ENCODE measurements at regions not wholly inside any gene's neighbourhood (a gene's known extent, or its start where the extent isn't known, plus 50 kb on each side); places are given as distances from the start of the nearest gene placed in this dataset.
"Not testable (repeated sequence)": the region's sequence is repeated elsewhere in the genome, so short reads cannot be mapped to it uniquely, and the experiment has no call there.

GRCh38 chr14:55789406-55789805, 209.4 kb downstream of the KTN1 start:
- Histone ChIP-seq H3K79me2 (ENCODE audit: control insufficient read depth, insufficient read depth, low read length, poor library complexity) (no peaks in the 10 kb centered on the region), H3K4ac (ENCODE audit: low read depth, low read length) (no peak overlapping the region), H3K4me1 (ENCODE audit: control insufficient read depth in 1 of 2, insufficient read depth in 2 of 2, low read length in 2 of 2) (peaks cover 0 to 2% of the 10 kb centered on the region in 2 experiments), H3K4me3 (ENCODE audit: low read depth, low read length) (no peak overlapping the region), H2BK5ac (ENCODE audit: low read depth, low read length, poor library complexity) (no peak overlapping the region), H4K91ac (ENCODE audit: low read depth, low read length) (no peak overlapping the region), H3K9ac (ENCODE audit: low read length) (no peak overlapping the region), H3K4me2 (ENCODE audit: low read length) (no peak overlapping the region), H4K8ac (ENCODE audit: low read depth, low read length) (no peak overlapping the region), H3K9me3 (ENCODE audit: insufficient read depth, low read depth, low read length) (peaks cover 1% of the 10 kb centered on the region), H2BK12ac (ENCODE audit: low read length) (no peak overlapping the region), H3K14ac (ENCODE audit: low read length) (no peak overlapping the region), H2AK5ac (ENCODE audit: low read length) (no peak overlapping the region), H2BK120ac (ENCODE audit: insufficient read depth, low read length, poor library complexity) (no peak overlapping the region), H3K18ac (ENCODE audit: low read length) (no peak overlapping the region), H3K36me3 (ENCODE audit: control insufficient read depth in 1 of 2, insufficient read depth in 2 of 2, low read length in 2 of 2) (no peaks in the 10 kb centered on the region), H3K79me1 (ENCODE audit: low read length) (no peaks in the 10 kb centered on the region), H3K27ac (ENCODE audit: low read depth, low read length) (no peak overlapping the region), H3K23ac (ENCODE audit: low read length) (no peak overlapping the region), H4K12ac (ENCODE audit: low read depth, low read length) (no peak overlapping the region), H3K27me3 (ENCODE audit: insufficient read depth, low read length) (no peaks in the 10 kb centered on the region), H2AFZ (ENCODE audit: insufficient read depth, low read length, poor library complexity) (no peak overlapping the region)
- DNase-seq: no peak
- WGBS (ENCODE audit: extremely low coverage, insufficient coverage, insufficient read length): no CpG with 5 or more reads among the region's 2 CpGs

- H3K4ac ChIP-seq (ENCODE audit: low read depth, low read length): no peak overlapping the region
Observed at GRCh38 chr14:55794655-55795595, 214.9 kb downstream of the KTN1 start.

GRCh38 chr14:55796513-55796912, 216.5 kb downstream of the KTN1 start:
- not testable (repeated sequence) for H3K27ac ChIP-seq (ENCODE audit: low read depth, low read length); H3K4ac ChIP-seq (ENCODE audit: low read depth, low read length); H2BK120ac ChIP-seq (ENCODE audit: insufficient read depth, low read length, poor library complexity); DNase-seq; H2AK5ac ChIP-seq (ENCODE audit: low read length); H3K4me2 ChIP-seq (ENCODE audit: low read length); H3K27me3 ChIP-seq (ENCODE audit: insufficient read depth, low read length); H3K79me2 ChIP-seq (ENCODE audit: control insufficient read depth, insufficient read depth, low read length, poor library complexity); H3K79me1 ChIP-seq (ENCODE audit: low read length); H3K4me1 ChIP-seq (ENCODE audit: control insufficient read depth in 1 of 2, insufficient read depth in 2 of 2, low read length in 2 of 2); H3K9me3 ChIP-seq (ENCODE audit: insufficient read depth, low read depth, low read length); H2AFZ ChIP-seq (ENCODE audit: insufficient read depth, low read length, poor library complexity); H2BK12ac ChIP-seq (ENCODE audit: low read length); H3K4me3 ChIP-seq (ENCODE audit: low read depth, low read length); H4K91ac ChIP-seq (ENCODE audit: low read depth, low read length); H4K12ac ChIP-seq (ENCODE audit: low read depth, low read length); H3K14ac ChIP-seq (ENCODE audit: low read length); H4K8ac ChIP-seq (ENCODE audit: low read depth, low read length); H3K36me3 ChIP-seq (ENCODE audit: control insufficient read depth in 1 of 2, insufficient read depth in 2 of 2, low read length in 2 of 2); H3K23ac ChIP-seq (ENCODE audit: low read length); H3K18ac ChIP-seq (ENCODE audit: low read length); H3K9ac ChIP-seq (ENCODE audit: low read length); H2BK5ac ChIP-seq (ENCODE audit: low read depth, low read length, poor library complexity)
- WGBS (ENCODE audit: extremely low coverage, insufficient coverage, insufficient read length): no CpG with 5 or more reads among the region's 3 CpGs

More at GRCh38 chr14:55794655-55795595, 214.9 kb downstream of the KTN1 start:
- no peaks in the 10 kb centered on the region for H3K79me1 ChIP-seq (ENCODE audit: low read length)
- peaks cover 0 to 5% of the 10 kb centered on the region in 2 experiments for H3K4me1 ChIP-seq (ENCODE audit: control insufficient read depth in 1 of 2, insufficient read depth in 2 of 2, low read length in 2 of 2)
- no peaks in the 10 kb centered on the region for H3K79me2 ChIP-seq (ENCODE audit: control insufficient read depth, insufficient read depth, low read length, poor library complexity)
- H3K4me3 ChIP-seq (ENCODE audit: low read depth, low read length): no peak overlapping the region
- no peak overlapping the region for H4K8ac ChIP-seq (ENCODE audit: low read depth, low read length)
- no peak overlapping the region for H3K27ac ChIP-seq (ENCODE audit: low read depth, low read length)
- no peak overlapping the region for H3K4me2 ChIP-seq (ENCODE audit: low read length)
- no peak overlapping the region for H2BK120ac ChIP-seq (ENCODE audit: insufficient read depth, low read length, poor library complexity)
- no peaks in the 10 kb centered on the region for H3K36me3 ChIP-seq (ENCODE audit: control insufficient read depth in 1 of 2, insufficient read depth in 2 of 2, low read length in 2 of 2)
- H3K23ac ChIP-seq (ENCODE audit: low read length): no peak overlapping the region
- no CpG with 5 or more reads among the region's 6 CpGs for WGBS (ENCODE audit: extremely low coverage, insufficient coverage, insufficient read length)
- no peak overlapping the region for H3K18ac ChIP-seq (ENCODE audit: low read length)
- no peak overlapping the region for H4K12ac ChIP-seq (ENCODE audit: low read depth, low read length)
- H4K91ac ChIP-seq (ENCODE audit: low read depth, low read length): no peak overlapping the region
- peak; percentile 56 to 70 for DNase-seq
- H3K14ac ChIP-seq (ENCODE audit: low read length): no peak overlapping the region
- no peaks in the 10 kb centered on the region for H3K9me3 ChIP-seq (ENCODE audit: insufficient read depth, low read depth, low read length)
- H2BK5ac ChIP-seq (ENCODE audit: low read depth, low read length, poor library complexity): no peak overlapping the region
- no peak overlapping the region for H3K9ac ChIP-seq (ENCODE audit: low read length)
- H3K27me3 ChIP-seq (ENCODE audit: insufficient read depth, low read length): no peaks in the 10 kb centered on the region
- no peak overlapping the region for H2BK12ac ChIP-seq (ENCODE audit: low read length)
- no peak overlapping the region for H2AK5ac ChIP-seq (ENCODE audit: low read length)
- no peak overlapping the region for H2AFZ ChIP-seq (ENCODE audit: insufficient read depth, low read length, poor library complexity)

DNA sequence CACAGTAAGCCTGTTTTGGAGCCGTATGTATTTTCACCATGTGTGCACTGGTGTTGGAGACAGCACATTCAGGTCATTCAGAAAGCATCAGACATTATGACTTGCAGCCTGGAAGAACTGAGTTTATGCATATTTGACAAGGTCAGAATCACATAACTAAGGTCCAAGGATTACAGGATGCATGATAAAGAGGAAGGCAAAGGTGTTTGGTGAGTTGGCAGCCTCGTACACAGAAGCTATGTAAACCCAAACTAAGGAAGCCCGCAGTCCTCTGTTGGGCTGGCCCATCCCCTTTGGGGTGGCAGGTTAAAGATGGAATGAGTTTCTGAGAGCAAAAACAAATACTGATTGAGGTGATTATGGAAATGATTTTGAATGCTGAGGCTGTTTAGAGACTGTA, 218.4 kb downstream of the KTN1 start:
- H3K18ac ChIP-seq (ENCODE audit: low read length): no peak overlapping the region
- no peaks in the 10 kb centered on the region for H3K79me1 ChIP-seq (ENCODE audit: low read length)
- no peaks in the 10 kb centered on the region for H3K27me3 ChIP-seq (ENCODE audit: insufficient read depth, low read length)
- no peak overlapping the region for H3K23ac ChIP-seq (ENCODE audit: low read length)
- no CpG with 5 or more reads among the region's 3 CpGs for WGBS (ENCODE audit: extremely low coverage, insufficient coverage, insufficient read length)
- no peak overlapping the region for H2AK5ac ChIP-seq (ENCODE audit: low read length)
- no peak overlapping the region for H3K14ac ChIP-seq (ENCODE audit: low read length)
- H3K4me3 ChIP-seq (ENCODE audit: low read depth, low read length): no peak overlapping the region
- DNase-seq: no peak
- H4K91ac ChIP-seq (ENCODE audit: low read depth, low read length): no peak overlapping the region
- H3K27ac ChIP-seq (ENCODE audit: low read depth, low read length): no peak overlapping the region
- H2BK120ac ChIP-seq (ENCODE audit: insufficient read depth, low read length, poor library complexity): no peak overlapping the region
- no peak overlapping the region for H2AFZ ChIP-seq (ENCODE audit: insufficient read depth, low read length, poor library complexity)
- no peak overlapping the region for H3K9ac ChIP-seq (ENCODE audit: low read length)
- no peaks in the 10 kb centered on the region for H3K79me2 ChIP-seq (ENCODE audit: control insufficient read depth, insufficient read depth, low read length, poor library complexity)
- H3K4ac ChIP-seq (ENCODE audit: low read depth, low read length): no peak overlapping the region
- peaks cover 0 to 5% of the 10 kb centered on the region in 2 experiments for H3K4me1 ChIP-seq (ENCODE audit: control insufficient read depth in 1 of 2, insufficient read depth in 2 of 2, low read length in 2 of 2)
- H3K36me3 ChIP-seq (ENCODE audit: control insufficient read depth in 1 of 2, insufficient read depth in 2 of 2, low read length in 2 of 2): no peaks in the 10 kb centered on the region
- H4K8ac ChIP-seq (ENCODE audit: low read depth, low read length): no peak overlapping the region
- H4K12ac ChIP-seq (ENCODE audit: low read depth, low read length): no peak overlapping the region
- H3K4me2 ChIP-seq (ENCODE audit: low read length): no peak overlapping the region
- no peak overlapping the region for H2BK12ac ChIP-seq (ENCODE audit: low read length)
- H2BK5ac ChIP-seq (ENCODE audit: low read depth, low read length, poor library complexity): no peak overlapping the region
- no peaks in the 10 kb centered on the region for H3K9me3 ChIP-seq (ENCODE audit: insufficient read depth, low read depth, low read length)

Data from trophoblast cell (in vitro differentiated cells and primary cell).